PC-3 (cell line): ENCODE measurements at regions not wholly inside any gene's neighbourhood (a gene's known extent, or its start where the extent isn't known, plus 50 kb on each side); places are given as distances from the start of the nearest gene placed in this dataset.

ENCODE experiments used
- ATAC-seq: fragments of 200-7000 bp; cut with Tn5 transposase; 2 replicates; pipeline ENCODE4 v1.9.1; 2020; ENCODE audit warnings: mild to moderate bottlenecking, moderate library complexity
- BruUV-seq: library from RNA; stranded (reverse); fragments of 400-500 nt; replicated peaks from 2 replicates; lab custom pipeline; 2021; lab: Mats Ljungman, UMichigan
- CTCF ChIA-PET: fragments of 300-600 bp; sonication (Branson Sonifier 250); formaldehyde crosslinking; loops from one replicate; lab custom pipeline; 2022; ENCODE audit warnings: antibody characterized with exemption; lab: Charles Lee
- POLR2A ChIA-PET: fragments of 300-600 bp; sonication (Branson Sonifier 250); formaldehyde crosslinking; loops from one replicate; lab custom pipeline; 2022; ENCODE audit warnings: antibody characterized with exemption; ENCODE audit not compliant: unreplicated experiment; lab: Charles Lee
- DNase-seq: peaks from one replicate; pipeline ENCODE4 v3.0.0-alpha.2; 2015
- H2AFZ ChIP-seq: fragments of 300-600 bp; sonication (generic); 2 replicates; pipeline ENCODE4 v1.6.0; 2016; ENCODE audit warnings: antibody characterized with exemption, low read length
- H3F3A ChIP-seq: fragments of 300-600 bp; sonication (generic); one replicate; pipeline ENCODE4 v1.6.0; 2017; ENCODE audit warnings: antibody characterized with exemption, low read length, control low read depth, mild to moderate bottlenecking; ENCODE audit not compliant: unreplicated experiment
- H3K27ac ChIP-seq: fragments of 300-600 bp; sonication (generic); 2 replicates; pipeline ENCODE4 v1.5.1; 2016; ENCODE audit warnings: mild to moderate bottlenecking, low read length
- H3K27me3 ChIP-seq: fragments of 300-600 bp; sonication (generic); 2 replicates; pipeline ENCODE4 v1.6.1; 2016; ENCODE audit warnings: low read length, mixed read lengths
- H3K36me3 ChIP-seq: fragments of 300-600 bp; sonication (generic); 2 replicates; pipeline ENCODE4 v1.6.1; 2016; ENCODE audit warnings: low read depth, mixed run types, low read length, mixed read lengths
- H3K4me1 ChIP-seq: fragments of 300-600 bp; sonication (generic); 2 replicates; pipeline ENCODE4 v1.5.1; 2016; ENCODE audit warnings: low read length; ENCODE audit not compliant: insufficient read depth
- H3K4me2 ChIP-seq: fragments of 300-600 bp; sonication (generic); 2 replicates; pipeline ENCODE4 v1.6.0; 2016; ENCODE audit warnings: low read length
- H3K4me3 ChIP-seq: fragments of 300-600 bp; sonication (generic); 2 replicates; pipeline ENCODE4 v1.5.1; 2016; ENCODE audit warnings: mild to moderate bottlenecking, low read length, mixed read lengths
- H3K79me2 ChIP-seq: fragments of 300-600 bp; sonication (generic); 2 replicates; pipeline ENCODE4 v1.6.1; 2017; ENCODE audit warnings: low read length, mixed read lengths
- H3K9ac ChIP-seq: fragments of 300-600 bp; sonication (generic); 2 replicates; pipeline ENCODE4 v1.6.0; 2016; ENCODE audit warnings: mild to moderate bottlenecking, low read length
- H3K9me2 ChIP-seq: fragments of 300-600 bp; sonication (generic); replicated peaks from 2 replicates; pipeline ENCODE4 v1.6.1; 2016; ENCODE audit warnings: mixed run types, low read length, mixed read lengths
- H3K9me3 ChIP-seq: fragments of 300-600 bp; sonication (generic); 2 replicates; pipeline ENCODE4 v1.6.1; 2016; ENCODE audit warnings: low read length, mixed read lengths
- H4K20me1 ChIP-seq: fragments of 300-600 bp; sonication (generic); 2 replicates; pipeline ENCODE4 v1.6.1; 2016; ENCODE audit warnings: low read length, mixed read lengths
- EZH2 ChIP-seq: fragments of 300-600 bp; sonication (generic); IDR thresholded peaks from one replicate; pipeline ENCODE4 v1.6.1; 2017; ENCODE audit warnings: antibody characterized with exemption, mild to moderate bottlenecking, low read length; ENCODE audit not compliant: unreplicated experiment
- EZH2phosphoT487 ChIP-seq: fragments of 300-600 bp; sonication (generic); IDR thresholded peaks from 2 replicates; pipeline ENCODE4 v1.6.1; 2018; ENCODE audit warnings: mild to moderate bottlenecking, antibody characterized with exemption, low read length, borderline replicate concordance
- intact Hi-C: fragments of 100-400 bp; cut with micrococcal nuclease; formaldehyde crosslinking; loops from 2 replicates; pipeline ENCODE4 v1.9.0; 2023
- TF ChIP-seq, protein P1 (sequence below): fragments of 300-600 bp; sonication (generic); conservative IDR thresholded peaks from 2 replicates; pipeline ENCODE4 v1.5.1; 2017; ENCODE audit warnings: antibody characterized with exemption, low read depth, mild to moderate bottlenecking, low read length

DNA sequence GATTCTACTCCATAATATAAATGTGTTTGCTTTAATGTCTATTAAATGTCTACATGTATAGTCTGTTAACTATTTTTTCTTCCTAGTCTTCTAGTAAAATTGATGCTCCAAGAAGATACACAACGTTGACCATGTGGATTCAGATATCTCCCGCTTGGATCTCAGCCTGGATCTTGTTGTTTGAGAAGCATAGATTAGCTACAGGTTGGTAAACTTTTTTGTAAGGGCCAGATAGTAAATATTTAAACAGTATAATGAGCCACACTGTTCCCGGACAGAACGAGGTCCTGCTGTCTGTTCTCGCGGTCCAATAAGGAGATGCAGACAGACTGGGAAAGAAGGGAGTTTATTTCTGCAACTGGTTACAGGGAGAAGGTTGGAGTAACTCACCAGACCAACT, 86.2 kb upstream of the IL12B start:
- no peaks in the 10 kb centered on the region for H3K27me3 ChIP-seq
- H2AFZ ChIP-seq, result no peak overlapping the region
- intact Hi-C loops, result no loop called here
- DNase-seq, result no peak
- H3K79me2 ChIP-seq, result no peaks in the 10 kb centered on the region
- no peaks in the 10 kb centered on the region for H3K9me2 ChIP-seq
- H3K36me3 ChIP-seq, result no peaks in the 10 kb centered on the region
- ChIA-PET CTCF (no interaction called here), POLR2A (no interaction called here)
- H3K27ac ChIP-seq, result no peak overlapping the region
- no peaks in the 10 kb centered on the region for H4K20me1 ChIP-seq
- H3K9ac ChIP-seq, result no peak overlapping the region
- H3K4me2 ChIP-seq, result no peak overlapping the region
- TF ChIP-seq EZH2phosphoT487 (no peak), EZH2 (no peak)
- TF ChIP-seq, protein P1, sequence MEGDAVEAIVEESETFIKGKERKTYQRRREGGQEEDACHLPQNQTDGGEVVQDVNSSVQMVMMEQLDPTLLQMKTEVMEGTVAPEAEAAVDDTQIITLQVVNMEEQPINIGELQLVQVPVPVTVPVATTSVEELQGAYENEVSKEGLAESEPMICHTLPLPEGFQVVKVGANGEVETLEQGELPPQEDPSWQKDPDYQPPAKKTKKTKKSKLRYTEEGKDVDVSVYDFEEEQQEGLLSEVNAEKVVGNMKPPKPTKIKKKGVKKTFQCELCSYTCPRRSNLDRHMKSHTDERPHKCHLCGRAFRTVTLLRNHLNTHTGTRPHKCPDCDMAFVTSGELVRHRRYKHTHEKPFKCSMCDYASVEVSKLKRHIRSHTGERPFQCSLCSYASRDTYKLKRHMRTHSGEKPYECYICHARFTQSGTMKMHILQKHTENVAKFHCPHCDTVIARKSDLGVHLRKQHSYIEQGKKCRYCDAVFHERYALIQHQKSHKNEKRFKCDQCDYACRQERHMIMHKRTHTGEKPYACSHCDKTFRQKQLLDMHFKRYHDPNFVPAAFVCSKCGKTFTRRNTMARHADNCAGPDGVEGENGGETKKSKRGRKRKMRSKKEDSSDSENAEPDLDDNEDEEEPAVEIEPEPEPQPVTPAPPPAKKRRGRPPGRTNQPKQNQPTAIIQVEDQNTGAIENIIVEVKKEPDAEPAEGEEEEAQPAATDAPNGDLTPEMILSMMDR, result no peak
- no peak for ATAC-seq
- no TSS peak for BruUV-seq
- no peaks in the 10 kb centered on the region for H3F3A ChIP-seq
- H3K9me3 ChIP-seq, result no peaks in the 10 kb centered on the region
- no peak overlapping the region for H3K4me3 ChIP-seq
- H3K4me1 ChIP-seq, result no peaks in the 10 kb centered on the region

DNA sequence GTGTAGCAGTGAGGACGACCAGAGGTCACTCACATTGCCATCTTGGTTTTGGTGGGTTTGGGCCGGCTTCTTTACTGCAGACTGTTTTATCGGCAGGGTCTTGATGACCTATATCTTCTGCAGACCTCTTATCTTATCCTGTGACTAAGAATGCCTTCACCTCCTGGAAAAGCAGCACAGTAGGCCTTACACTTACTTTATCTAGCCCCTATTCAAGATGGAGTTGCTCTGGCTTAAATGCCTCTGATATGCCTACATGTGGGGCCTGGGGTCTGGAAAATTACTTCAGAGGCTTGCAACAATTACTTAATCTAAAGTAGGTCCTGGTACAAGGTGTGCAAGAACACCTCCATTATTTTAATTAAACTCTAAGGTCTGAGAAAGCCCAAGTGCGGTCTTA, 86.9 kb upstream of the IL12B start:
- Histone ChIP-seq H3K4me1 (no peaks in the 10 kb centered on the region), H3K4me2 (no peak overlapping the region), H3K27me3 (no peaks in the 10 kb centered on the region), H2AFZ (no peak overlapping the region), H3K79me2 (no peaks in the 10 kb centered on the region), H3F3A (no peaks in the 10 kb centered on the region), H3K9me2 (no peaks in the 10 kb centered on the region), H3K9ac (no peak overlapping the region), H3K4me3 (no peak overlapping the region), H3K36me3 (no peaks in the 10 kb centered on the region), H3K9me3 (no peaks in the 10 kb centered on the region), H3K27ac (no peak overlapping the region), H4K20me1 (no peaks in the 10 kb centered on the region)
- BruUV-seq, result no TSS peak
- DNase-seq (no peak), ATAC-seq (no peak)
- TF ChIP-seq, protein P1, result no peak
- no peak for TF ChIP-seq EZH2phosphoT487
- no peak for TF ChIP-seq EZH2
- intact Hi-C loops, result no loop called here
- CTCF ChIA-PET, result no interaction called here
- POLR2A ChIA-PET, result no interaction called here

DNA sequence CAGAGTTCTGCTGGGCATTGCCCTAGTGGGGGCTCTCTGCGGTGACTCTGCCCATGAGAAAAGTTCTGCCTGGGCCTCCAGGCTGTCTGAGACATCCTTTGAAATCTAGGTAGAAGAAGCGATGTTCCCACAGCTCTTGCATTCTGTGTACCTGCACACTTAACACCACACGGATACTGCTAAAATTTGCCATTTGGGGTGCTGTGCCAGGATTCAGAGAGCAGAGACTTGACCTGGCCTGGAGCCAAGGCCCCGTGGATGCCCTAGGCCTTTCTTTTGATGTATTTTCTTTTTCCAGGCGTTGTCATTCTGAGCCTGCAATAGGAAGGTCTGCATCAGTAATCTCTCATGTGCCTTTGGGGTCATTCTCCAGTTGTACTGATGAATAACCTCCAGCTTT, 89.3 kb upstream of the IL12B start:
- no peak for TF ChIP-seq EZH2phosphoT487
- TF ChIP-seq, protein P1, result 0 out of 2 replicates have a peak, but pooled peaks have one; percentile 19
- TF ChIP-seq EZH2, result no peak
- intact Hi-C loops, result no loop called here
- DNase-seq (no peak), ATAC-seq (no peak)
- H3K9me2 ChIP-seq, result no peaks in the 10 kb centered on the region
- H3F3A ChIP-seq, result no peaks in the 10 kb centered on the region
- ChIA-PET POLR2A (no interaction called here), CTCF (no interaction called here)
- no peak overlapping the region for H3K27ac ChIP-seq
- H4K20me1 ChIP-seq, result no peaks in the 10 kb centered on the region
- no peak overlapping the region for H3K4me2 ChIP-seq
- no peak overlapping the region for H3K9ac ChIP-seq
- H3K4me1 ChIP-seq, result no peaks in the 10 kb centered on the region
- H3K36me3 ChIP-seq, result no peaks in the 10 kb centered on the region
- H2AFZ ChIP-seq, result no peak overlapping the region
- BruUV-seq, result no TSS peak
- H3K9me3 ChIP-seq, result no peaks in the 10 kb centered on the region
- H3K4me3 ChIP-seq, result no peak overlapping the region
- H3K79me2 ChIP-seq, result no peaks in the 10 kb centered on the region
- no peaks in the 10 kb centered on the region for H3K27me3 ChIP-seq
